PC-9 (cell line): ENCODE measurements at regions not wholly inside any gene's neighbourhood (a gene's known extent, or its start where the extent isn't known, plus 50 kb on each side); places are given as distances from the start of the nearest gene placed in this dataset.

ENCODE experiments used
- BruUV-seq: library from RNA; stranded (reverse); fragments of 400-500 nt; replicated peaks from 2 replicates; lab custom pipeline; 2021; lab: Mats Ljungman, UMichigan
- CTCF ChIA-PET: fragments of 300-600 bp; sonication (Branson Sonifier 250); formaldehyde crosslinking; loops from one replicate; lab custom pipeline; 2022; ENCODE audit warnings: antibody characterized with exemption; lab: Charles Lee
- POLR2A ChIA-PET: fragments of 300-600 bp; sonication (Branson Sonifier 250); formaldehyde crosslinking; loops from one replicate; lab custom pipeline; 2022; ENCODE audit warnings: antibody characterized with exemption; ENCODE audit not compliant: unreplicated experiment; lab: Charles Lee
- DNase-seq, 2 experiments: peaks; one replicate each; pipeline versions ENCODE4 v3.0.0 to v3.0.0-alpha.2; 2015 to 2022; ENCODE audit warnings: mixed read lengths in 1 of 2
- H2AFZ ChIP-seq: fragments of 200-600 bp; sonication (generic); 2 replicates; pipeline ENCODE4 v1.8.1; 2017; ENCODE audit warnings: antibody characterized with exemption
- H3F3A ChIP-seq: fragments of 200-600 bp; sonication (generic); 2 replicates; pipeline ENCODE4 v1.8.1; 2017; ENCODE audit warnings: antibody characterized with exemption, mild to moderate bottlenecking, low read depth; ENCODE audit not compliant: insufficient read depth
- H3K27ac ChIP-seq: fragments of 200-600 bp; sonication (generic); 2 replicates; pipeline ENCODE4 v1.6.1; 2016; ENCODE audit warnings: mixed run types
- H3K27me3 ChIP-seq: fragments of 200-600 bp; sonication (generic); 2 replicates; pipeline ENCODE4 v1.6.1; 2016; ENCODE audit warnings: low read depth, mixed run types; ENCODE audit not compliant: insufficient read depth
- H3K36me3 ChIP-seq: fragments of 200-600 bp; sonication (generic); 2 replicates; pipeline ENCODE4 v1.6.1; 2016; ENCODE audit warnings: low read depth, mixed run types
- H3K4me1 ChIP-seq: fragments of 200-600 bp; sonication (generic); replicated peaks from 2 replicates; pipeline ENCODE4 v1.6.1; 2016; ENCODE audit warnings: mixed run types; ENCODE audit not compliant: insufficient read depth
- H3K4me2 ChIP-seq: fragments of 200-600 bp; sonication (generic); 2 replicates; pipeline ENCODE4 v1.6.1; 2017; ENCODE audit warnings: mixed run types
- H3K4me3 ChIP-seq: fragments of 200-600 bp; sonication (generic); 2 replicates; pipeline ENCODE4 v1.6.1; 2016; ENCODE audit warnings: mixed run types
- H3K79me2 ChIP-seq: fragments of 200-600 bp; sonication (generic); 2 replicates; pipeline ENCODE4 v1.6.1; 2017; ENCODE audit warnings: low read depth, mixed run types
- H3K9me2 ChIP-seq: fragments of 200-600 bp; sonication (generic); 2 replicates; pipeline ENCODE4 v1.8.1; 2017; ENCODE audit warnings: mild to moderate bottlenecking; ENCODE audit not compliant: insufficient read depth
- H3K9me3 ChIP-seq: fragments of 200-600 bp; sonication (generic); 2 replicates; pipeline ENCODE4 v1.8.1; 2016; ENCODE audit warnings: low read depth; ENCODE audit not compliant: insufficient read depth
- H4K20me1 ChIP-seq: fragments of 200-600 bp; sonication (generic); 2 replicates; pipeline ENCODE4 v1.8.1; 2017; ENCODE audit not compliant: insufficient read depth
- CTCF ChIP-seq: fragments of 200-600 bp; sonication (generic); conservative IDR thresholded peaks from 2 replicates; pipeline ENCODE4 v1.6.1; 2017; ENCODE audit warnings: mixed run types, antibody characterized with exemption, mild to moderate bottlenecking, moderate library complexity
- EZH2 ChIP-seq: fragments of 200-600 bp; sonication (generic); IDR thresholded peaks from 2 replicates; pipeline ENCODE4 v1.8.0; 2017; ENCODE audit warnings: antibody characterized with exemption, low read depth
- intact Hi-C: fragments of 100-400 bp; cut with micrococcal nuclease; formaldehyde crosslinking; loops from one replicate; pipeline ENCODE4 v1.10.0; 2022; ENCODE audit not compliant: unreplicated experiment

GRCh38 chr12:17192721-17193120 is 586.8 kb upstream of the LMO3 start:
- H3K27me3 ChIP-seq, result no peaks in the 10 kb centered on the region
- ChIA-PET POLR2A (no interaction called here), CTCF (no interaction called here)
- no peaks in the 10 kb centered on the region for H3K4me1 ChIP-seq
- no peaks in the 10 kb centered on the region for H3K9me2 ChIP-seq
- intact Hi-C loops, result no loop called here
- no peaks in the 10 kb centered on the region; the same call in 1 of the 2 replicates for H3K9me3 ChIP-seq
- BruUV-seq, result no TSS peak
- H3F3A ChIP-seq, result no peaks in the 10 kb centered on the region
- no peak for TF ChIP-seq CTCF
- TF ChIP-seq EZH2, result no peak
- H3K4me3 ChIP-seq, result no peak overlapping the region
- no peaks in the 10 kb centered on the region for H3K79me2 ChIP-seq
- H3K36me3 ChIP-seq, result no peaks in the 10 kb centered on the region
- no peaks in the 10 kb centered on the region for H4K20me1 ChIP-seq
- H3K27ac ChIP-seq, result no peak overlapping the region
- no peak for DNase-seq
- no peak overlapping the region for H2AFZ ChIP-seq
- no peak overlapping the region for H3K4me2 ChIP-seq

GRCh38 chr12:17169726-17170471 is 563.9 kb upstream of the LMO3 start:
- Histone ChIP-seq H3K79me2 (no peaks in the 10 kb centered on the region), H3K9me2 (no peaks in the 10 kb centered on the region), H2AFZ (no peak overlapping the region), H3K27me3 (no peaks in the 10 kb centered on the region), H3K4me2 (no peak overlapping the region), H3K4me1 (no peaks in the 10 kb centered on the region), H3K4me3 (no peak overlapping the region), H4K20me1 (no peaks in the 10 kb centered on the region), H3K27ac (no peak overlapping the region), H3F3A (no peaks in the 10 kb centered on the region), H3K36me3 (no peaks in the 10 kb centered on the region), H3K9me3 (no peaks in the 10 kb centered on the region)
- ChIA-PET POLR2A (no interaction called here), CTCF (no interaction called here)
- BruUV-seq, result no TSS peak
- TF ChIP-seq EZH2 (no peak), CTCF (no peak)
- no peak for DNase-seq
- intact Hi-C loops, result loop anchor here (10.0 kb wide), 1 partner anchor 415 kb away; no protein-coding TSS in a partner anchor

- no peak overlapping the region for H3K4me2 ChIP-seq
- H3K9me2 ChIP-seq, result no peaks in the 10 kb centered on the region
- H3K4me3 ChIP-seq, result no peak overlapping the region
- no peaks in the 10 kb centered on the region for H3K4me1 ChIP-seq
- no peak for DNase-seq
- TF ChIP-seq CTCF (no peak), EZH2 (no peak)
- no peaks in the 10 kb centered on the region for H4K20me1 ChIP-seq
- no peaks in the 10 kb centered on the region for H3K27me3 ChIP-seq
- no peaks in the 10 kb centered on the region for H3K79me2 ChIP-seq
- H3K27ac ChIP-seq, result no peak overlapping the region
- H3F3A ChIP-seq, result no peaks in the 10 kb centered on the region
- ChIA-PET POLR2A (no interaction called here), CTCF (no interaction called here)
- H3K9me3 ChIP-seq, result no peaks in the 10 kb centered on the region; the same call in 1 of the 2 replicates
- no TSS peak for BruUV-seq
- no peaks in the 10 kb centered on the region for H3K36me3 ChIP-seq
- H2AFZ ChIP-seq, result peak overlapping the region; percentile 33; the same call in 1 of the 2 replicates
- intact Hi-C loops, result loop anchor here (10.0 kb wide), 1 partner anchor 425 kb away; no protein-coding TSS in a partner anchor
Measured at GRCh38 chr12:17159506-17160300, 553.7 kb upstream of the LMO3 start.
